Bone marrow (tissue), 2 donors: ENCODE measurements at regions not wholly inside any gene's neighbourhood (a gene's known extent, or its start where the extent isn't known, plus 50 kb on each side); places are given as distances from the start of the nearest gene placed in this dataset.

Experiments used
- DNase-seq, 2 donors: peaks; one replicate each; lab custom pipeline; 2025; lab: John Stamatoyannopoulos, UW

DNA sequence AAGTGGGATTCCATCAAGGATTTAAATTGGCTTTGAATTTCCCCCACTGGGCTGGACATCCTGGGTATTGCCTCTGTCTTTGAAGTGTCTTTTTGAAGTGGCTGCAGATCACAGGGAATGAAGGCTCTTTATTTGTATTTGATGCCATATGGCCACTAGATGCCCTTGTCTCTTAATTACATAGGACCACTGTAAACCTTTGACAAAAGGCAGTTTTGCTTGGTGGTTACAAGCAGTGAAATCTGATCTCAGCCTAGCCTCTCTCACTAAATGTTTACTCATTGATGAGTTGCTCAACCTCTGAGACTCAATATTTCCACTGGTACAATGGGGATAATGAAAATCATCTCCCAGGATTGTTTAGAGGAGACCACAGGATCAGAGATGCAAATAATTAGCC lies 102.2 kb downstream of the INSIG2 start:
- DNase-seq, result no peak

DNA sequence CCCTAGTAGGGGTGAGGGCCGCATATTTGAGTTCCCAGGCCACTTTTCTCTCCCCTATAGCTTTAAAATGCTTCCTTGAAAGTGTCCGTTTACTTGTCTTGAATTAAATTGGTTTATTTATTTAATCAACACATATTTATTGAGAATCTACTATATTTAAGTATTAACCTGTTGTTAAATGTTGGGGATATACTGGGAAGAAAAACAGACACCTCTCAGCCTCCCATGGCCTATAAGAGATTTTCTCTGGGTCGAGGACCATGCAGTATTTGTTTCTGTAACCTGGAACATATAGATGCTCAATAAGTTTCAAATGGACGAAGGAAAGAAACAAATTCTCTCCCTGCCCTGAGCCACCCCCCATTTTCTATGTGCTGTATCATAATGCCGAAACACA lies 98.6 kb downstream of the INSIG2 start:
- no peak for DNase-seq

DNA sequence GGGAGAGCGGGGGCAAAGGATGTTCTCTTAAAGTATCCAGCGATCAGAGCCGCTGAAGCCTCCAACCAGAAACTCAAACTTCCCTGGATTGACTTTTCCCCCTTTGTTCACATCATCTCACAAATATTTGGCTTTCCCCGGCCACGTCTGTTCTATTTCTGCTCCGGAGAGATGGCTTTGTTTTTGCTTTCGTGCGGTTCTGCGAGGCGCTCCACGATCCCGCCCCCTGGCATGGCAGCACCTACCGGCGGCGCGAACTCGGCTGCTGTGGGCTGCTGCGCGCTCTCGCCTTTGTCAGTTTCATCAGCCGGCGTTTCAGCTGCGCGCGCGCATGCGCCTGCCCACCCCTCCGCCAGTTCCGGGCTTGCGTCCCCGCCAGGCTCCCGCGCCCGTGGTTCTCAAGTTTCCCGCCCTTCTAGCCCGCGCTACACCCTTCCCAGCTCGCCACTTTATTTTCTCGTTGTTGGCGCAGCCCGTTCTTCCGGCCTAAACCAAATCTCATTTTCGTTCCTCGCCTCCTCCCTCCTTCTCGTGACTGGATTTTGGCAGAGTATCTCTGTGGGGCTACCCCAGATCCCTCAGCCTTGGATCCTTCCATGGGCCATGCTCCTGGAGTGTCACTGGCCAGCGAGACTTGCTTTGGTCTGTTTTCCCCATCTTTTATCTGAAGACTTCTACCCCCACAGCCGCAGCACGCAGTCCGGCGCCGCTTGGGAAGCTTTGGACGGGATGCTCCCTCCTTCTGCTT lies 98.0 kb downstream of the INSIG2 start:
- peak; percentile 47 to 69 for DNase-seq

DNA sequence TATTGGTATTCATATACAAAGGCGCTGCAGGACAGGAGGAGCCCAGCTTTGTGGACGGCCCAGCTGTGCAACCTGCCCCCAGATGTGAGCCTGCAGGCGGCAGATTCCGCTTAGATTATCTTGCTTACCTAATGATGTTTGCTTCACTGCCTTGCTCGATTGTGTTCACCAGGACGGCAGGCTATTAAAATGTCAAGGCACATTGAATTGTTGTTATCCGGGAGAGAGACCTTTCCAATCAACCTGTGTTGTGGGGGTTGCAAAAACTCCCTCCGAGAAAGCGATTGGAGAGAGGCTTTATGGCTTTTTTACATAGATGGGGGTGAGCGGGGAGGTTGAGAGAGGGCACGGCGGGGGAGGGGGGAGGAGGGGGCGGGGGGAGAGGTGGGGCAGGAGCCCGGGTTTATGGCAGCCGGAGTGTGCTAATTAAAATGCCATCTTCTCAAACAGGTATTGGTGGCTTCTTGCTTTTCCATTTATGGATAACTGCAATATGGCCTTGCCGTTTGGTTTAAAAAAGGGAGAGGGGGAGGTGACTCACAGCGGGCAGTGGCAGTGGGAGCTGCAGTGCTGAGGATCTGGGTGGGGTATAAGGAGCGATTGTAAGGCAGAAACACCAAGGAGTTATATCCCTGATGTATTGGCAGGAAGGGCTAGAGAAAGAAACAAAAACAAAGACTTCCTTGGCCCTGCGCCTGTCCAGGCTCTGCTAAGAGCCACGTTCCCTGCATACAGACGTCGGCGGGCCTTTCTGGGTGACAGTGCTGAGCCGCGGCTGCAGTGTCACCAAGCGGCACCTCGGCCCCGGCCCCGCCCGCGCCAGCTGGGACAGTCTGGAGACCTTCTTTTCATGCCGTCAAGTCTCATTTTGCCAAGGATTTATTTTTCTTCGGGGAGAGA lies 97.2 kb downstream of the INSIG2 start:
- peak; percentile 38 to 48 for DNase-seq

DNA sequence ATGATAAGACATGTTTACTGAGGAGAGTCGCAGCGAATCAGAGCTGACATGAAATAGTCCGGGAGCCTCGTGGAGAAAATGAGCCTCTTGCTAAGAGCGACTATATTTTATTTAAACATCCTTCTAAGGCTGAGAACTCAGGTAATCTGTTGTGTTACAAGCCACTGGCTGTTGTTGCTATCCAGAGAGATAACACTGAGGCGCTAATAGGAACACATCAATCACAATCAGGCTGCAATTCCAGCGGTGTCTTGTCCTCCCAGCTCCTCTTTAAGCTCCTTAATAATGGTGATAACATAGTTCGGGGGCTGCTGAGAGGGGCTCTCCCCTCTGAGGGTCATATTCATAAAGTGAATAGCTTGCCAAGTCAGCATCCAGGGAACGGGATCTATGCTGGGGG lies 95.1 kb downstream of the INSIG2 start:
- DNase-seq, result no peak

DNA sequence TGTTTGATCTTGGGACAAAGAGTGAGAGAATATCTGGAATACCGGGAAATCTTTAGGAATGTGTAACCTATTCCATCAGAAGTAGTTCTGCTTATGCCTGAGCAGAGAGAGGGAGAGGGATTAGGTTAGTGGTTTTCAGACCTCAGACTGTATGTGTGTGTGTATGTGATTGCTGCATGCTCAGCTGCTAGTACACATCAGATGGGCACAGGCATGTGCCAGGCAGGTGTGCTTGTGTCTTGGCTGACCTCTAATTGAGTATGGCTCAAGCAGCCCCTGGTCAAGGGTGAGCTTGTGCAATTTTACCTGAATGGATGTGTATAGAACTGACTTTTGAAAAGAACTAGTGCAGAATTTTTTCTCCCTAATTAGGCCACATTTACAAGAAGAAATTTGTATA lies 91.2 kb downstream of the INSIG2 start:
- DNase-seq, result no peak

DNA sequence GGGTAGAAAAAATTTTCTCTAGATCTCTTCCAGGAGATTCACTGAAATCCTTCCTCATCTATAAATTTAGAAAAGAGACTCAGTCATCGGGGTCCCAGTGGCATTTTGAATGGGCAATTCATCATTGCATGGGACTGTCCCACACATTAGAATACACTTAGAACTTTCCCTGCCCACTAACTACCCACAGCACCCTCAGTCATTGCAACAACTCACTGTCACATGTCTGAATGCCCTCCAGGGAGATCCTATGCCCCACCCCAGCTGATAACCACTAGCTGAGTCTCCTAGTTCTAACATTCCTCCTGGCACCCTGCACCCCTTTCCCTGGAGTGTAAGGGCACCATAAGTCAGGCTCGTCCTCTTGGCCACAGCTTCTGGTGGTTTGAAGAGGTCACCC lies 89.6 kb downstream of the INSIG2 start:
- DNase-seq, result no peak

DNA sequence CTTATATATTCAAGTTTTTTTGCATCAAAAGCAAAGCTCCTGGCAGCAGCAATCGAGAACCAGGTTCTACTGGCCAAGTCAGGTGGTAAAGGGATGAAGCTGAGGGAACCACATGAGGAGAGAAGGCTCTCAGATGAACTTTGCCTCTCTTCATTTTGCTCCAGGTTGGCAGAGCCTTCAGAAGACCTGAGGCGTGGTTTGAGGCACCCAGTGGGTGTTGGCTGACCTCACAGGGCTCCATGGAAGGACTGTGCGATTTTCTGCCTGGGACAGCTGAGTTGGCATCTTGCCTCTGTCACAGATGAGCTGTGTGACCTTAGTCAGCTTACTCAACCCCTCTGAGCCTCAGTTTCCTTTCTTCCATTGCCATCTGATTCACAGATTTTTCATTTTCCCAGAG lies 89.0 kb downstream of the INSIG2 start:
- no peak for DNase-seq

DNA sequence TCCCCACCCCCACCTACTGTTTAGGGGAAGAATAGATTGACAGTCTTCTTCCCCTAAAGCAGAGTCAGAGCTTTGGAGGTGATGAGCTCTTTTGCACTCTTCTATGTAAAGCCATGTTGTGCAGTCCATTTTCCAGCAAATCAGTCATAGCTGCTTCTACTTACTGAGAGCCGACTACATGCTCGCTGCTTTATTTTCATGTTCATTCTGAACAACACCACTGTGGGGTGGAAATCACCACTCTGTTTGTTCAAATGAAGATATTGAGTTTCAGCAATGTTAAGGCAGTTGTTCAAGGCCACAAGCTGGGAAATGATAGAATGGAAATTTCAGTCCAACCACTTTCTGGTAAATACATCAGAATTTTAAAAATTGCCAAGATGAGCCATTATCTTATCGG lies 88.3 kb downstream of the INSIG2 start:
- no peak for DNase-seq

DNA sequence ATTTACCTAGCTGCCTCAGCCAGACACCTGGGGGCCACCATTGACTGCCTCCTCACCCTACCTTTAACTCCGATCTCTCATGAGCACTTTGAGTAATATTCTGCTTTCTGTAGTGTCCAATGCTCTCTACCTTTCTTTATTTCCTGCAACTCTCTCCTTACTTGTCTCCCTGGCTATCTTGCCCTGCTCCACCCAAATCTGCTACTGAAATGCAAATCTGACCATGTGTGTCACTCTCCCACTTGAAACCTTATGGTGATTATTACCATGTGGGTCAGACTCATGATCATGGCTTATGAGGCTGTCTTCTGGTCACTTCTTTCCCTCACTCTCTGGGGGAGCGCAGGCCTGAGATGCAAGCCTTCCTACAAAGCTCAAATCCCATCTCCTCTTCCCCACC lies 83.3 kb downstream of the INSIG2 start:
- no peak for DNase-seq

DNA sequence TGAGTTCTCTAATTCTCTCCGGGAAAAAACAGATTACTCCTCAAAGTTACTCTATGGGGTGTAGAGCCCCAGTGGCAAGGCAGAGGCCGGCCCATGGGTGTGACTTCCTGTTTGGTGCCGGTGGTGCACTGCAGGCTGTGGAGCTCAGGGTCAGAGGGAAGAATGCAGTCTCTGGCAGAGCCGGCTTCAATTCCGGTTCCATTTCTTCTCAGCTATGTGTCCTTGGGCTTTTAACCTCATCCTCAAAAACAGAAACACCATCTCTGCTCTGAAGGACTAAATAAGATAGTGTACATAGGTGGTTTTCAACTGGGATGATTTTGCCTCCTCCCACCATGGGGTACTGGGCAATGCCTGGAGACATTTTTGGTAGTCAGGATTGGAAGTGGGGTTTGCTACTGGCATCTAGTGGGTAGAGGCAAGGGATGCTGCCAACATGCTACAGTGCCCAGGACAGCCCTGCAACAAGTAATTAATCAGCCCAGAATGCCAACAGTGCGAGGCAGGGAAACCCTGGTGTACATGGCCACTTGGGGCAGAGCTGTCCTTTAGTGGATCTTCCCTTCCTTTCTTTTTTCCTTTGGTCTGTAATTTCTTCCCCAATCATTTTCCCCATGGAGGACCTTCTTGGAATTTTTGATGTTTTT lies 81.2 kb downstream of the INSIG2 start:
- DNase-seq, result no peak

DNA sequence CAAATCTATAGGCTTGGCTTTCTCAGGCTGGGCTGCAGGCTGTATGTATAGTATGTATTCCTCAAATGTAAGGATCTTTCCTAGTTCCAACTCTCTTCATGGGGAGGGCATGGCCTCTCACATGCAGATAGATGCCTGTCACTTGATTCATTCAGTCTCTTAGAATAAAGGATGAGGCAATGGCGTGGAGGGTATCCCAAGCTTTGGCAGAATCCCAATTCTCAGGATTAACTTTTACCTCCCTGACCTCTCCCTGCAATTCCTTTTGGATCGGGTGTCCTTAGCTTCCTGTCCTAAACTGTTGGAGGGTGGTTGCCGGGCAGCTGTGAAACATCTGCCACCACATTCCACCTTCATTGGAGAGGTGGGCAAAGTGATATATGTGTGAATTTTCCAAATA lies 80.3 kb downstream of the INSIG2 start:
- no peak for DNase-seq

DNA sequence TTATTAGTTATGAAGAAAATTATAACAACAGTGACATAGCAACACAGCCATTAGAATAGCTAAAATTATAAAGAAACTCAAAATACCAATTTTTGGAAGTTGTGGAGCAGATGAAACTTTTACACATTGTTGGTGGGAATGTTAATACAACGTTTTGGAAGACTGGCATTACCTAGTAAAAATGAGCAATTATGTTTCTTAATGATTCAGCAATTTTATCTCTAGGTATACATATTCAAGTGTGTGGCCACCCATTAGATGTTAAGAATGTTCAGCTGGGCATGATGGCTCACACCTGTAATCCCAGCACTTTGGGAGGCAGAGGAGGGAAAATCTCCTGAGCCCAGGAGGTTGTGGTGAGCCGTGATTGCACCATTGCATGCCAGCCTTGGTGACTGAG lies 78.8 kb downstream of the INSIG2 start:
- no peak for DNase-seq

DNA sequence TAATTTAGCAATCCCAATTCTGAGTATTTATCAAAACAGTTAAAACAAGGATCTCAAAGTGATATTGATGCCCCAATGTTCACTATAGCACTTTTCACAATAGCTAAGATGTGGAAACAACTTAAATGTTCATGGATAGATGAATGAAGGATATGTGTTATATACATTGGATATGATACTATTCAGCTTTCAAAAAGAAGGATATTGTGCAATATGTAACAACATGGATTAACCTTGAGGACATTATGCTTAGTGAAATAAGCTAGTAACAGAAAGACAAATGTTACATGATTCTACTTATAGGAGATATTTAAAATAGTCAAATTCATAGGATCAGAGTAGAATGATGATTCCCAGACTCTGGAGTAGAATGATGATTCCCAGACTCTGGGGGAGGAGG lies 78.0 kb downstream of the INSIG2 start:
- no peak for DNase-seq

DNA sequence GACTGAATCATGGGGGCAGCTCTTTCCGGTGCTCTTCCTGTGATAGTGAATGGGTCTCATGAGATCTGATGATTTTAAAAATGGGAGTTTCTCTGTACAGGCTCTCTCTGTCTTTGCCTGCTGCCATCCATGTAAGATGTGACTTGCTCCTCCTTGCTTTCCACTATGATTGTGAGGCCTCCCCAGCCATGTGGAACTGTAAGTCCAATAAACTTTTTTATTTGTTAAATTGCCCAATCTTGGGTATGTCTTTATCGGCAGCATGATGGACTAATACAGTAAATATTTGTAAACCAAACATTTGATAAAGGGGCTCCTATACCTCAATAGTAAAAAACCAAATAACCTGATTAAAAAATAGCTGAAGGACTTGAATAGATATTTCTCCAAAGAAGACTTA lies 77.3 kb downstream of the INSIG2 start:
- no peak for DNase-seq
